ENCODE measurements at regions not wholly inside any gene's neighbourhood (a gene's known extent, or its start where the extent isn't known, plus 50 kb on each side); places are given as distances from the start of the nearest gene placed in this dataset.

- Mint-ChIP-seq H3K27me3 (ENCODE audit: low read depth) (no peaks in the 10 kb centered on the region), H3K9me3 (peaks cover 9% of the 10 kb centered on the region), H3K27ac (ENCODE audit: unreplicated experiment) (no peak overlapping the region), H3K36me3 (ENCODE audit: low read depth) (peaks cover 21% of the 10 kb centered on the region), H3K4me1 (no peaks in the 10 kb centered on the region), H3K4me3 (no peak overlapping the region)
- no peak for TF ChIP-seq CTCF (conservative IDR thresholded peaks at IDR 0.05)
- DNase-seq (ENCODE audit: low read depth, low spot score), result no peak
These were observed 67.2 kb downstream of the C11orf91 start for GRCh38 chr11:33633251-33634003.

GRCh38 chr11:33631749-33632091, 68.9 kb downstream of the C11orf91 start:
- no peak for TF ChIP-seq CTCF (conservative IDR thresholded peaks at IDR 0.05)
- no peaks in the 10 kb centered on the region for H3K4me1 Mint-ChIP-seq
- peaks cover 13% of the 10 kb centered on the region for H3K36me3 Mint-ChIP-seq (ENCODE audit: low read depth)
- H3K4me3 Mint-ChIP-seq, result no peak overlapping the region
- no peak for DNase-seq (ENCODE audit: low read depth, low spot score)
- H3K9me3 Mint-ChIP-seq, result peaks cover 5% of the 10 kb centered on the region
- no peaks in the 10 kb centered on the region for H3K27me3 Mint-ChIP-seq (ENCODE audit: low read depth)
- H3K27ac Mint-ChIP-seq (ENCODE audit: unreplicated experiment), result no peak overlapping the region

GRCh38 chr11:33630936-33631748, 69.5 kb downstream of the C11orf91 start:
- Mint-ChIP-seq H3K27me3 (ENCODE audit: low read depth) (no peaks in the 10 kb centered on the region), H3K9me3 (peaks cover 5% of the 10 kb centered on the region), H3K36me3 (ENCODE audit: low read depth) (peaks cover 13% of the 10 kb centered on the region), H3K4me1 (no peaks in the 10 kb centered on the region), H3K4me3 (no peak overlapping the region), H3K27ac (ENCODE audit: unreplicated experiment) (no peak overlapping the region)
- no peak for TF ChIP-seq CTCF (conservative IDR thresholded peaks at IDR 0.05)
- DNase-seq (ENCODE audit: low read depth, low spot score), result no peak

- H3K4me1 Mint-ChIP-seq, result peaks cover 6% of the 10 kb centered on the region
- no peak overlapping the region for H3K4me3 Mint-ChIP-seq
- no peak for TF ChIP-seq CTCF (conservative IDR thresholded peaks at IDR 0.05)
- no peak overlapping the region for H3K27ac Mint-ChIP-seq (ENCODE audit: unreplicated experiment)
- DNase-seq (ENCODE audit: low read depth, low spot score), result no peak
- H3K36me3 Mint-ChIP-seq (ENCODE audit: low read depth), result peaks cover 4% of the 10 kb centered on the region
- H3K27me3 Mint-ChIP-seq (ENCODE audit: low read depth), result no peaks in the 10 kb centered on the region
- no peaks in the 10 kb centered on the region for H3K9me3 Mint-ChIP-seq
These were observed 76.5 kb downstream of the C11orf91 start for GRCh38 chr11:33624083-33624482.

GRCh38 chr11:33622806-33623205, 77.8 kb downstream of the C11orf91 start:
- H3K4me3 Mint-ChIP-seq, result no peak overlapping the region
- no peak overlapping the region for H3K27ac Mint-ChIP-seq (ENCODE audit: unreplicated experiment)
- H3K4me1 Mint-ChIP-seq, result peaks cover 14% of the 10 kb centered on the region
- H3K9me3 Mint-ChIP-seq, result no peaks in the 10 kb centered on the region
- TF ChIP-seq CTCF (conservative IDR thresholded peaks at IDR 0.05), result no peak
- peaks cover 4% of the 10 kb centered on the region for H3K36me3 Mint-ChIP-seq (ENCODE audit: low read depth)
- H3K27me3 Mint-ChIP-seq (ENCODE audit: low read depth), result no peaks in the 10 kb centered on the region
- DNase-seq (ENCODE audit: low read depth, low spot score), result no peak

All from neural crest cell (in vitro differentiated cells).